GM18499 (cell line): ENCODE measurements at regions not wholly inside any gene's neighbourhood (a gene's known extent, or its start where the extent isn't known, plus 50 kb on each side); places are given as distances from the start of the nearest gene placed in this dataset.
"Not testable (repeated sequence)": the region's sequence is repeated elsewhere in the genome, so short reads cannot be mapped to it uniquely, and the experiment has no call there.

Experiments used
- ATAC-seq: cut with Tn5 transposase; IDR thresholded peaks from one replicate; pipeline ENCODE4 v1.9.1; 2021; ENCODE audit warnings: moderate number of reproducible peaks; ENCODE audit not compliant: insufficient read depth, unreplicated experiment

- ATAC-seq = peak; percentile 72
These were observed 426.1 kb upstream of the KLF12 start for GRCh38 chr13:74560325-74560724.

GRCh38 chr13:74557870-74558269 is 423.7 kb upstream of the KLF12 start:
- no peak for ATAC-seq

GRCh38 chr13:74555651-74556420 is 421.6 kb upstream of the KLF12 start:
- no peak for ATAC-seq

GRCh38 chr13:74555276-74555625 is 421.0 kb upstream of the KLF12 start:
- ATAC-seq = no peak

GRCh38 chr13:74554569-74555275 is 420.5 kb upstream of the KLF12 start:
- ATAC-seq = no peak

GRCh38 chr13:74550039-74550438 is 415.8 kb upstream of the KLF12 start:
- ATAC-seq = no peak

- not testable (repeated sequence) for ATAC-seq
These were observed 402.4 kb upstream of the KLF12 start for GRCh38 chr13:74536649-74537048.

GRCh38 chr13:74533226-74533625 is 399.0 kb upstream of the KLF12 start:
- no peak for ATAC-seq

- no peak for ATAC-seq
These were observed 395.8 kb upstream of the KLF12 start for GRCh38 chr13:74530011-74530410.

- ATAC-seq = no peak
These were observed 394.7 kb upstream of the KLF12 start for GRCh38 chr13:74528734-74529513.

GRCh38 chr13:74523057-74523456 is 388.9 kb upstream of the KLF12 start:
- no peak for ATAC-seq

- ATAC-seq = no peak
These were observed 377.3 kb upstream of the KLF12 start for GRCh38 chr13:74511523-74511922.

GRCh38 chr13:74487091-74487722 is 353.0 kb upstream of the KLF12 start:
- ATAC-seq = no peak

- no peak for ATAC-seq
These were observed 351.6 kb upstream of the KLF12 start for GRCh38 chr13:74485757-74486156.

GRCh38 chr13:74479124-74479523 is 344.9 kb upstream of the KLF12 start:
- no peak for ATAC-seq

- no peak for ATAC-seq
These were observed 342.6 kb upstream of the KLF12 start for GRCh38 chr13:74476788-74477187.

GRCh38 chr13:74476365-74476764 is 342.2 kb upstream of the KLF12 start:
- no peak for ATAC-seq

GRCh38 chr13:74466864-74467263 is 332.7 kb upstream of the KLF12 start:
- no peak for ATAC-seq

- no peak for ATAC-seq
These were observed 331.8 kb upstream of the KLF12 start for GRCh38 chr13:74466020-74466419.

- no peak for ATAC-seq
These were observed 331.1 kb upstream of the KLF12 start for GRCh38 chr13:74465271-74465670.

- no peak for ATAC-seq
These were observed 330.5 kb upstream of the KLF12 start for GRCh38 chr13:74464670-74465069.
